CMK (cell line): ENCODE measurements at regions not wholly inside any gene's neighbourhood (a gene's known extent, or its start where the extent isn't known, plus 50 kb on each side); places are given as distances from the start of the nearest gene placed in this dataset.
"Not testable (repeated sequence)": the region's sequence is repeated elsewhere in the genome, so short reads cannot be mapped to it uniquely, and the experiment has no call there.

Experiments
- DNase-seq: peaks from one replicate; pipeline ENCODE4 v3.0.0-alpha.2; 2010; ENCODE audit warnings: low read depth

- no peak for DNase-seq
These were observed 213.9 kb upstream of the UBASH3B start for GRCh38 chr11:122441666-122442035.

- no peak for DNase-seq
These were observed 214.5 kb upstream of the UBASH3B start for GRCh38 chr11:122440811-122441665.

DNA sequence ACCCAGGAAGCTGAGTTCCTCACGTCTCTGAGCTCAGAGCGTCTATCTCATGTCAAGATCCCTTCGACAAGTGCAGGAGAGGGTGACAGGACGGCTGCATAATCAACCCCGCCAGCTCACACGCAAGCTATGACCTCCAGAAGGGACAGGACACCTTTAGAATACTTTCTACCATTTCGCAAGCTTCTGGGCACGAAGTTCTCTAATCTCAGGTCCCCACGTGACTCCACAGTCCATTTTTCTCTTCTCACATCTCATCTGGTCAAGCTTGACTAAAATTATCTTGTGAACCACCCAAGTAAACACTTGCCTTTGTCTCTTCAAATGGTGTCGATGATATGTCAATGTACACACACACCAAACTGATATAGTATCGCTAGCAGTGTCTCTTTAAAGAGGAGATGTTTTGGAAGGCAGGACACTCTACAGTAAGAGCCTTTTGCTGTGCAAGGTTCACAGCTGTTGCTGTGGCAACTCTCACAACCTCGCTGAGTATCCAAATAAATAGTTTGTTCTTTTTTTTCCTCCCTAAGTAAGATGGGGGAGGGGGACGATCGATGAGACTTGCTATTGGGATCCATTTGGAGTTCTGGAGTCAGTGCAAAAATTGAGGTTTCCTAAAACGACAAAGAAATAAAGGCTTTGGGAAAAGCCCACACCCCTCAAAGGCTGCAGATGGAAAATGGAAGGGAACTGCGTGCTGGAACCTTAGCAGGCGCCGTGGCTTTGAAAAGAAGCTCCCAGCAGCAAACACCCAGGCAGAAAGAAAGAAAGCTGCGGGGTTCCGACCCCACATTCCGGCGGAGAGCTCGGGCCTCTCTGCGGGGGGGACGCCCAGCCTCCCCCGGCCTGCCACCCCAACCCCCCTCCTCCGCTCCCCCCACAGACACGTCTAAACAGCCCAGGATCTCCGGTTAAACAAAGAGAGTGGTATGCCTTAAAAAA is 215.4 kb upstream of the UBASH3B start:
- DNase-seq = no peak

- DNase-seq = no peak
These were observed 219.3 kb upstream of the UBASH3B start for GRCh38 chr11:122436188-122436555.

- DNase-seq = no peak
These were observed 219.9 kb upstream of the UBASH3B start for GRCh38 chr11:122435540-122436187.

DNA sequence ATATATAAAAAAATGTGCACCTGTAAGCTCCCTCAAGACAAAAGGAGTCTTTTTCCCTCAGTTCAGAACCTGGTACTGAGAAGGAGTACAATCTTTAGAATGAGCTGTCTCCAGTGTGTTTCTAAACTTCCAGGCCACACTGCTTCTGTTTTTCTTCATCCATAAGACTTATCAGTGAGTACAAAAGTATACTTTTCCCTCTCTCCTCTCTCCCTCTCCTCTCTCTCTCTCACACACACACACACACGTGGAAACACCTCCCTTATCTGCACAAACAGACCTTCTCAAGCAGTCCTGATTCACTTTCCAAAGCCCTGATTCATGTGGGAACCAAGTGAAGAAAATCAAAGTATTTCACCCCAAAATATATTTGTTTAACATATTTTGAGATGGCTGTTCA is 220.7 kb upstream of the UBASH3B start:
- DNase-seq = peak; percentile 45

GRCh38 chr11:122430490-122430889 is 225.0 kb upstream of the UBASH3B start:
- DNase-seq = no peak

DNA sequence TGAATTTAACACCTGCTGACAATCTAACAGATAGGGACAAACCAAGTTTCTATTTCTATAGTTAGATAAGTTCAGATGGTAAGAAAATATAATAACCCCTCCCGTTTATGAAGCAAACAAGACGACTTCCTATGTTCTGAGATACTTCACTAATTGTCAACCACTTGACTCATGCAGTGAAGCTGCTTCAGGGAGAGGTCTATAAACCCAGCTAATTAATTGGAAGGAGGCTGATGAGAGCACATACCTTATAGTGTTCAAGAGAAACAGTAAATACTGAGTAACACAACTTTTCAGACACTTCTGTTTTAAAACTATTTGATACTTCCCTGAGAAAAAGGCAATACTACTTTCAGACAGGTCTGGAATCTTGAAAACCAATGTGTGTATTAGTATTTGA is 229.4 kb upstream of the UBASH3B start:
- no peak for DNase-seq

DNA sequence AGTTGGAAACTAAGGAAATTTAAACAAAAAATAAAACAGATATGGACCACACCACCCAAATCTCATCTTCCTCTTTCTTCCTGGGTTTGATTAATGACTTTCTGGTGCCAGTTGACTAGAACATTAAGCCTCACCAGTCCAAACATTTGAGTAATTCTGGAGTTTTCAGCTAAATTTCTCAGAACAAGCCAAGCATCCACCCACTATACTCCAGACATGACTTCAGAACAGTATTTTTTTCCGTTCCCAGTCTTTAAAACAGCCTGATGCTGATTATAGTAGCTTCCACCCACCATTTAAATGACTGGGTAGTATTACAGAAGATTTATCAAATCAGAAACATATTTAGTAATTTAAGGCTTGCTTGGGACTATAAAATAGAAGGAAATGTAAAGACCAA is 230.9 kb upstream of the UBASH3B start:
- no peak for DNase-seq

GRCh38 chr11:122423886-122424285 is 231.6 kb upstream of the UBASH3B start:
- DNase-seq = no peak

DNA sequence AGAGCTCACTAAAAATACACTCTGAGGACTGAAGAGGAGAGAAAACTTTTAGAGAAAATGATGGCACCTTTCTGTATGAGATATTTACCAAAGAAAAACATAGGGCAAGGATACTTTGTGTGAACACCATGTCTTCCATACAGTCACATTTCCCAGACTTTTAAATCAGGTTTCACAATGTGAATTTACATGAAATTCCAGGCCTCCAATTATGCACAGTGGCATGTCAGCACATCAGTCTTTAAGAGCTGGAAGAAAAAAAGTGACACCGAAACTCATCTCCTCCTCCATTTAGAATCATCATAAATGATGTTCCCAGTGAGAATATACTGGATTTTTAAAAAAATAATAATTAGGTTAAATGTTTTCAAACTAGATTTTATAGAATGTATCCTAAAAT is 232.2 kb upstream of the UBASH3B start:
- no peak for DNase-seq

- no peak for DNase-seq
These were observed 232.8 kb upstream of the UBASH3B start for GRCh38 chr11:122422682-122423081.

- DNase-seq = no peak
These were observed 233.8 kb upstream of the UBASH3B start for GRCh38 chr11:122421702-122422101.

GRCh38 chr11:122418032-122418431 is 237.5 kb upstream of the UBASH3B start:
- DNase-seq = no peak

- DNase-seq = no peak
These were observed 241.0 kb upstream of the UBASH3B start for GRCh38 chr11:122414406-122415018.

- DNase-seq = no peak
These were observed 241.8 kb upstream of the UBASH3B start for GRCh38 chr11:122413677-122414076.

DNA sequence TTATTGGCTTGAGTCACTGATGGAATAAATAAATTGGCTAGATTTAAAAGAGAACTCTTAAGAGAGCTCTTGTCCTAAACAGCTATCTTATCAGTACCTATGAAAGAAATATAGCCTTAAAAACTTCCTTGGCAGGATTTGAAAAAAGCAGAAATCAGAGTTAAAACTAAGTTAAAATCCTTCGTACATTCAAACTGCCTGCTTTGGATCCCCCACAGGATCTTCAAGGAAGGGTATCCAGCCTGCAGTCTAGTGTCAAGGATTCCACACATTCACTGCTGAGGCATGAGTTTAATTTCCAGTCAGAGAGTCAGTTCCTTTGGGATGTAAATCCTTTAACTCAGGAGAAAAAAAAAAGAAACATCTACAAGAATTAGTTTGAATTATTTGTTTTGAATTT is 242.9 kb upstream of the UBASH3B start:
- DNase-seq = no peak

GRCh38 chr11:122406466-122406865 is 249.1 kb upstream of the UBASH3B start:
- DNase-seq = no peak

- no peak for DNase-seq
These were observed 249.8 kb upstream of the UBASH3B start for GRCh38 chr11:122405547-122406341.

GRCh38 chr11:122404571-122404970 is 251.0 kb upstream of the UBASH3B start:
- DNase-seq = no peak

DNA sequence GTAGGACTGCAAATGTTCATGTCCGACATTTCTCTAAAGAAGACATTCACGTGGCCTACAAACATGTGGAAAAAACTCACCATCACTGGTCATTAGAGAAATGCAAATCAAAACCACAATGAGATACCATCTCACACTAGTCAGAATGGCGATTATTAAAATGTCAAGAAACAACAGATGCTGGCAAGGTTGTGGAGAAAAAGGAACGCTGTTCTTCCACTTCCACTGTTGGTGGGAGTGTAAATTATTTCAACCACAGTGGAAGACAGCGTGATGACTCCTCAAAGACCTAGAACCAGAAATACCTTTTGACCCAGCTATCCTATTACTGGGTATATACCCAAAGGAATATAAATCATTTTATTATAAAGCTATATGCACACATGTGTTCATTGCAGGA is 253.9 kb upstream of the UBASH3B start:
- not testable (repeated sequence) for DNase-seq
